Smooth muscle cell (in vitro differentiated cells): ENCODE measurements at regions not wholly inside any gene's neighbourhood (a gene's known extent, or its start where the extent isn't known, plus 50 kb on each side); places are given as distances from the start of the nearest gene placed in this dataset.
A peak's percentile ranks its signal among the peaks of the same experiment; 100 is the strongest.
"Not testable (repeated sequence)": the region's sequence is repeated elsewhere in the genome, so short reads cannot be mapped to it uniquely, and the experiment has no call there.

ENCODE experiments used
- DNase-seq: peaks from one replicate; lab custom pipeline; 2025; ENCODE audit not compliant: unreplicated experiment; lab: John Stamatoyannopoulos, UW
- H2AFZ ChIP-seq: fragments of 200-600 bp; sonication (generic); 2 replicates; pipeline ENCODE4 v1.6.0; 2016; ENCODE audit warnings: antibody characterized with exemption, low read depth, mild to moderate bottlenecking
- H3F3A ChIP-seq: fragments of 200-600 bp; sonication (generic); 2 replicates; pipeline ENCODE4 v1.6.0; 2017; ENCODE audit warnings: antibody characterized with exemption, low read depth
- H3K27ac ChIP-seq: fragments of 200-600 bp; sonication (generic); 2 replicates; pipeline ENCODE4 v1.5.1; 2016; ENCODE audit warnings: low read depth, mild to moderate bottlenecking
- H3K27me3 ChIP-seq: fragments of 200-600 bp; sonication (generic); 2 replicates; pipeline ENCODE4 v1.6.1; 2016; ENCODE audit warnings: low read depth, mild to moderate bottlenecking
- H3K36me3 ChIP-seq: fragments of 200-600 bp; sonication (generic); 2 replicates; pipeline ENCODE4 v1.5.1; 2016; ENCODE audit warnings: low read depth
- H3K4me1 ChIP-seq: fragments of 200-600 bp; sonication (generic); 2 replicates; pipeline ENCODE4 v1.5.1; 2016; ENCODE audit warnings: low read depth
- H3K4me2 ChIP-seq: fragments of 200-600 bp; sonication (generic); 2 replicates; pipeline ENCODE4 v1.6.0; 2016; ENCODE audit warnings: mild to moderate bottlenecking
- H3K4me3 ChIP-seq: fragments of 200-600 bp; sonication (generic); 2 replicates; pipeline ENCODE4 v1.5.1; 2016; ENCODE audit warnings: mild to moderate bottlenecking
- H3K79me2 ChIP-seq: fragments of 200-600 bp; sonication (generic); 2 replicates; pipeline ENCODE4 v1.6.0; 2016; ENCODE audit warnings: low read depth, mild to moderate bottlenecking
- H3K9ac ChIP-seq: fragments of 200-600 bp; sonication (generic); 2 replicates; pipeline ENCODE4 v1.6.0; 2016; ENCODE audit warnings: low read depth
- H3K9me3 ChIP-seq: fragments of 200-600 bp; sonication (generic); replicated peaks from 2 replicates; pipeline ENCODE4 v1.5.1; 2016; ENCODE audit warnings: low read depth
- H4K20me1 ChIP-seq: fragments of 200-600 bp; sonication (generic); 2 replicates; pipeline ENCODE4 v1.6.0; 2016; ENCODE audit warnings: low read depth
- CTCF ChIP-seq: fragments of 200-600 bp; sonication (generic); IDR thresholded peaks from 2 replicates; pipeline ENCODE4 v1.5.1; 2017; ENCODE audit warnings: borderline replicate concordance, mild to moderate bottlenecking, antibody characterized with exemption; ENCODE audit not compliant: insufficient read depth, poor library complexity, severe bottlenecking
- WGBS: methylation state at CpG from one replicate; pipeline ENCODE4 v1.1.7; 2016; ENCODE audit warnings: low lambda C conversion rate; 5-methylcytosine and 5-hydroxymethylcytosine counted together

GRCh38 chr5:106267256-106267655 lies 1403.5 kb downstream of the EFNA5 start:
- Histone ChIP-seq H3K27me3 (no peaks in the 10 kb centered on the region), H3K4me1 (no peaks in the 10 kb centered on the region), H2AFZ (no peak overlapping the region), H3K4me2 (no peak overlapping the region), H3K9ac (no peak overlapping the region), H3F3A (no peaks in the 10 kb centered on the region), H3K9me3 (no peaks in the 10 kb centered on the region), H3K4me3 (no peak overlapping the region), H3K27ac (no peak overlapping the region), H3K79me2 (no peaks in the 10 kb centered on the region), H3K36me3 (no peaks in the 10 kb centered on the region), H4K20me1 (no peaks in the 10 kb centered on the region)
- TF ChIP-seq CTCF, result no peak
- no peak for DNase-seq
- WGBS, result 95% methylated on average over 3 of the region's 3 CpGs

DNA sequence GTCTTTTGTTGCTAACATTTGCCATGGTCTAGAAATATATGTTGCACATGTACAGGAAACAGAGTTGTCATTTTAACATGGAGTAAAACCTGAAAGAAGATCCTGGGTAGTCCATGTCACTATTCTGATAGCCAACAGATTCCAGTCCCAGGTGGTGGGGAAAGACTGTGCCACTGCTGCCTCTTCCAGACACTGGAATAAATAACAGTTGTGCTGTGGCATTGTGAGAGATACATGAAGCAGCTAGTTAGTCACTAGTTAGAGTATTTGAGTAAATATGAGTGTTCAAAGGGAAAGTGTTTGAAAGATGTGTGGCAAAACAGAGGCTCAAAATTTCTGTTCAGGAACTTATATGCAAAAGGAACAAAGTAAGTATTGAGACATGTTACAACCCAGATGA lies 1408.3 kb downstream of the EFNA5 start:
- no peaks in the 10 kb centered on the region for H4K20me1 ChIP-seq
- no peak for TF ChIP-seq CTCF
- H3K4me3 ChIP-seq, result no peak overlapping the region
- no peak overlapping the region for H3K27ac ChIP-seq
- H3K79me2 ChIP-seq, result no peaks in the 10 kb centered on the region
- H3F3A ChIP-seq, result no peaks in the 10 kb centered on the region
- H3K36me3 ChIP-seq, result no peaks in the 10 kb centered on the region
- H2AFZ ChIP-seq, result no peak overlapping the region
- no peak for DNase-seq
- H3K9ac ChIP-seq, result no peak overlapping the region
- H3K4me1 ChIP-seq, result no peaks in the 10 kb centered on the region
- no peaks in the 10 kb centered on the region for H3K9me3 ChIP-seq
- H3K27me3 ChIP-seq, result no peaks in the 10 kb centered on the region
- no peak overlapping the region for H3K4me2 ChIP-seq

GRCh38 chr5:106259431-106260090 lies 1411.2 kb downstream of the EFNA5 start:
- 45% methylated on average over 11 of the region's 11 CpGs for WGBS
- not testable (repeated sequence) for DNase-seq, H3F3A ChIP-seq, H3K36me3 ChIP-seq, H3K4me2 ChIP-seq, H4K20me1 ChIP-seq, H3K79me2 ChIP-seq, H3K9me3 ChIP-seq, H3K9ac ChIP-seq, H3K4me3 ChIP-seq, H3K4me1 ChIP-seq, H2AFZ ChIP-seq, H3K27me3 ChIP-seq
- H3K27ac ChIP-seq, result peak overlapping the region; percentile 92

DNA sequence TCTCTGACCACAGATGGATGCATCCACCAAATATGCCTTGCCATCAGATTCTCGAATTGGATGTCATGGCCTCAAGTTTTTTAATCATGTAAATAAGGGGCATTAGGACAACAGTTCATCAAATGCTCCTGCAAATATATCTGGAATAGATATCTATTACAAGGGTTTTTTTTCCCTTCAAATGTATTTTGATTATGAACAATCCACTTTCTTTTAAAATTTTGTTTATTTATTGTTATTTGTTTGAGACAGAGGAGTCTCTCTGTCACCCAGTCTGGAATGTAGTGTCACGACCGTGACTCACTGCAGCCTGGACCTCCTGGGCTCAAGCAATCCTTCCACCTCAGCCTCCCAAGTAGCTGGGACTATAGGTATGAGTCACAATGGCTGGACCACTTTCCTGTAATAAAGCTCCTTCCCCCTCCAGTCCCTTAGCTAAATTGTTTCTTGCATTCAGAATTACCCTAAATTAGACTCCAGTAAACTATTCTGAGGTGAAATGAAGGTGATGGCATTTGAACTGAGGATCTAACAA lies 1412.1 kb downstream of the EFNA5 start:
- Histone ChIP-seq H4K20me1 (no peaks in the 10 kb centered on the region), H2AFZ (no peak overlapping the region), H3K4me1 (no peaks in the 10 kb centered on the region), H3F3A (no peaks in the 10 kb centered on the region), H3K36me3 (no peaks in the 10 kb centered on the region), H3K9ac (peak overlapping the region; percentile 70), H3K4me2 (peak overlapping the region; percentile 58), H3K27me3 (no peaks in the 10 kb centered on the region), H3K9me3 (no peaks in the 10 kb centered on the region), H3K27ac (peak overlapping the region; percentile 92), H3K79me2 (no peaks in the 10 kb centered on the region), H3K4me3 (no peak overlapping the region)
- WGBS, result 23% methylated on average over 3 of the region's 3 CpGs
- no peak for TF ChIP-seq CTCF
- DNase-seq, result no peak
